IMR-90 (cell line): ENCODE measurements at regions not wholly inside any gene's neighbourhood (a gene's known extent, or its start where the extent isn't known, plus 50 kb on each side); places are given as distances from the start of the nearest gene placed in this dataset.

Experiments
- ATAC-seq: fragments of 200-7000 bp; cut with Tn5 transposase; 2 replicates; pipeline ENCODE4 v1.9.1; 2020; ENCODE audit warnings: low read depth, mild to moderate bottlenecking, moderate library complexity
- BruUV-seq: library from RNA; stranded (reverse); fragments of 400-500 nt; replicated peaks from 2 replicates; lab custom pipeline; 2021; lab: Mats Ljungman, UMichigan
- CTCF ChIA-PET: fragments of 300-600 bp; formaldehyde crosslinking; extraction: SDS; loops from one replicate; lab custom pipeline; 2021; ENCODE audit warnings: antibody characterized with exemption; lab: Yijun Ruan, JAX
- POLR2A ChIA-PET: fragments of 300-600 bp; sonication (Branson Sonifier 250); formaldehyde crosslinking; loops from one replicate; lab custom pipeline; 2022; ENCODE audit warnings: antibody characterized with exemption; ENCODE audit not compliant: unreplicated experiment; lab: Charles Lee
- DNase-seq: peaks from one replicate; pipeline ENCODE4 v3.0.0; 2013
- H2AFZ ChIP-seq: replicated peaks from 2 replicates; pipeline ENCODE3; 2013; ENCODE audit warnings: low read length, mild to moderate bottlenecking; ENCODE audit not compliant: poor library complexity
- H2AK5ac ChIP-seq: 2 replicates; pipeline ENCODE4 v1.6.1; 2013; ENCODE audit warnings: low read depth, low read length, inconsistent platforms
- H2AK9ac ChIP-seq: replicated peaks from 2 replicates; pipeline ENCODE3; 2013; ENCODE audit warnings: mild to moderate bottlenecking, low read depth, low read length, moderate library complexity; ENCODE audit not compliant: poor library complexity
- H2BK120ac ChIP-seq: 2 replicates; pipeline ENCODE4 v1.6.1; 2013; ENCODE audit warnings: low read depth, low read length, inconsistent platforms
- H2BK15ac ChIP-seq: 3 replicates; pipeline ENCODE4 v1.6.1; 2013; ENCODE audit warnings: low read depth, low read length, inconsistent platforms
- H2BK20ac ChIP-seq: 2 replicates; pipeline ENCODE4 v1.6.1; 2013; ENCODE audit warnings: low read depth, mild to moderate bottlenecking, inconsistent platforms, low read length, moderate library complexity
- H2BK5ac ChIP-seq: 2 replicates; pipeline ENCODE4 v1.6.1; 2013; ENCODE audit warnings: mild to moderate bottlenecking, low read depth, low read length, inconsistent platforms; ENCODE audit not compliant: poor library complexity, severe bottlenecking
- H3K14ac ChIP-seq: replicated peaks from 2 replicates; pipeline ENCODE4 v1.6.1; 2013; ENCODE audit warnings: low read depth, low read length, inconsistent platforms
- H3K18ac ChIP-seq: 2 replicates; pipeline ENCODE4 v1.6.1; 2013; ENCODE audit warnings: low read depth, low read length, control low read depth
- H3K23ac ChIP-seq: 2 replicates; pipeline ENCODE4 v1.6.1; 2013; ENCODE audit warnings: low read depth, low read length, inconsistent platforms
- H3K27ac ChIP-seq: 2 replicates; pipeline ENCODE4 v1.5.1; 2013; ENCODE audit warnings: mild to moderate bottlenecking, control low read depth, low read length; ENCODE audit not compliant: insufficient read depth
- H3K27me3 ChIP-seq: 2 replicates; pipeline ENCODE4 v1.6.1; 2013; ENCODE audit warnings: low read length; ENCODE audit not compliant: control insufficient read depth, insufficient read depth
- H3K36me3 ChIP-seq: 2 replicates; pipeline ENCODE4 v1.6.1; 2013; ENCODE audit warnings: low read length, mixed read lengths; ENCODE audit not compliant: control insufficient read depth, insufficient read depth
- H3K4ac ChIP-seq: 2 replicates; pipeline ENCODE4 v1.6.1; 2013; ENCODE audit warnings: low read depth, low read length, inconsistent platforms
- H3K4me1 ChIP-seq: 2 replicates; pipeline ENCODE4 v1.6.1; 2013; ENCODE audit warnings: low read length, mixed read lengths; ENCODE audit not compliant: control insufficient read depth, insufficient read depth
- H3K4me2 ChIP-seq: 2 replicates; pipeline ENCODE4 v1.6.1; 2013; ENCODE audit warnings: low read depth, mild to moderate bottlenecking, control low read depth, low read length, moderate library complexity
- H3K4me3 ChIP-seq: 2 replicates; pipeline ENCODE4 v1.5.1; 2013; ENCODE audit warnings: low read depth, mild to moderate bottlenecking, control low read depth, low read length, moderate library complexity; ENCODE audit not compliant: insufficient read depth
- H3K56ac ChIP-seq: 2 replicates; pipeline ENCODE4 v1.6.1; 2013; ENCODE audit warnings: low read length, inconsistent platforms; ENCODE audit not compliant: insufficient read depth; ENCODE audit errors: extremely low read depth
- H3K79me1 ChIP-seq, 2 experiments: 2 replicates each; pipeline ENCODE4 v1.6.1; 2013; ENCODE audit warnings: low read length in 2 of 2, inconsistent platforms in 1 of 2, low read depth in 1 of 2
- H3K9ac ChIP-seq: 2 replicates; pipeline ENCODE4 v1.6.1; 2013; ENCODE audit warnings: low read depth, low read length, control low read depth
- H3K9me1 ChIP-seq: 2 replicates; pipeline ENCODE4 v1.6.1; 2013; ENCODE audit warnings: low read length, inconsistent platforms; ENCODE audit not compliant: insufficient read depth
- H3K9me3 ChIP-seq: 2 replicates; pipeline ENCODE4 v1.6.1; 2013; ENCODE audit warnings: low read length; ENCODE audit not compliant: control insufficient read depth, insufficient read depth
- H4K20me1 ChIP-seq: 2 replicates; pipeline ENCODE4 v1.6.1; 2013; ENCODE audit warnings: low read length, inconsistent platforms; ENCODE audit not compliant: insufficient read depth
- H4K5ac ChIP-seq: 2 replicates; pipeline ENCODE4 v1.6.1; 2013; ENCODE audit warnings: mild to moderate bottlenecking, low read depth, low read length, control low read depth
- H4K8ac ChIP-seq, 2 experiments: 2 replicates each; pipeline ENCODE4 v1.6.1; 2013; ENCODE audit warnings: low read depth in 2 of 2, low read length in 2 of 2, control low read depth in 1 of 2, inconsistent platforms in 1 of 2
- H4K91ac ChIP-seq: 2 replicates; pipeline ENCODE4 v1.6.1; 2013; ENCODE audit warnings: low read depth, low read length, inconsistent platforms; ENCODE audit not compliant: insufficient read depth
- MAZ ChIP-seq: IDR thresholded peaks from 2 replicates; pipeline ENCODE4 v1.6.1; 2012; ENCODE audit warnings: low read depth, mild to moderate bottlenecking, low read length, improper control_type of control experiment, moderate library complexity, borderline replicate concordance
- POLR2A ChIP-seq: IDR thresholded peaks from 2 replicates; pipeline ENCODE4 v1.6.1; 2012; ENCODE audit warnings: mild to moderate bottlenecking, low read depth, low read length
- dilution Hi-C: fragments of 300-500 bp; cut with HindIII; formaldehyde crosslinking; loops from one replicate; pipeline ENCODE4 v1.14.3; 2018; ENCODE audit warnings: low sequenced_read_pairs; ENCODE audit not compliant: unreplicated experiment
- in situ Hi-C: fragments of 300-500 bp; cut with MboI; formaldehyde crosslinking; loops from 3 replicates; pipeline ENCODE4 v1.14.3; 2019; ENCODE audit warnings: low sequenced_read_pairs, inconsistent platforms, mixed read lengths
- intact Hi-C: fragments of 100-400 bp; cut with micrococcal nuclease; formaldehyde crosslinking; loops from 2 replicates; pipeline ENCODE4 v1.10.0; 2022

DNA sequence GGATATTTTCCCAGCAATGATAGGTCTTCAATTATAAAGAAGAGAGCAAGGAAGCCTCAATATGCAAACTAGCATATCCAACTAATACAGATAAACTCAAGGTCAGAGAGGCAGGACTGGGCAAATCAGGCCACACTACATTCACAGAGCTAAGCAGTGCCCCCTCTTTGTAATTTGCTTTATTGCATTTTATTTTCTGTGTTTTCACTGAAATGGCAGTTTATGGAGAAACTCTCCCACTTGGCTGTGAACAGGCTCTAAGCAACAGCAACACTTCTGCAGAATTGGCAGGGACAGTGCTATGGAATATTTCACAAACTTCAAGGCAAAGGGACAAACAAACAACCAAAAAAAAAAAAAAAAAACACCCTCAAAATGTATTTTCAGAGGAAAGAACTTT is 93.4 kb upstream of the SOD1 start:
- no peak for TF ChIP-seq POLR2A
- no peak for TF ChIP-seq MAZ
- Histone ChIP-seq H3K4ac (no peak overlapping the region), H3K4me3 (no peak overlapping the region), H3K9me3 (no peaks in the 10 kb centered on the region), H3K27ac (no peak overlapping the region), H3K27me3 (peaks cover 1% of the 10 kb centered on the region; the same call in 1 of the 2 replicates), H3K79me1 (no peaks in the 10 kb centered on the region), H4K8ac (no peak overlapping the region), H3K23ac (no peak overlapping the region), H3K4me1 (no peaks in the 10 kb centered on the region), H3K9me1 (no peaks in the 10 kb centered on the region), H2BK120ac (no peak overlapping the region), H4K91ac (no peak overlapping the region), H3K18ac (no peak overlapping the region), H2AK9ac (no peak overlapping the region), H2AK5ac (no peak overlapping the region), H4K5ac (no peak overlapping the region), H2AFZ (no peak overlapping the region), H3K9ac (no peak overlapping the region), H3K56ac (no peak overlapping the region), H3K4me2 (no peak overlapping the region), H3K36me3 (no peaks in the 10 kb centered on the region), H2BK15ac (no peak overlapping the region), H4K20me1 (no peaks in the 10 kb centered on the region), H2BK20ac (no peak overlapping the region), H2BK5ac (no peak overlapping the region), H3K14ac (no peak overlapping the region)
- POLR2A ChIA-PET = no interaction called here
- intact Hi-C loops = no loop called here
- DNase-seq (no peak), ATAC-seq (no peak)
- BruUV-seq = no TSS peak
- CTCF ChIA-PET = no interaction called here
- in situ Hi-C loops = no loop called here
- dilution Hi-C loops = no loop called here
